Large intestine (tissue), 3 donors: ENCODE measurements at regions not wholly inside any gene's neighbourhood (a gene's known extent, or its start where the extent isn't known, plus 50 kb on each side); places are given as distances from the start of the nearest gene placed in this dataset.

Source experiments
- DNase-seq, 2 donors: peaks; one replicate each; pipeline versions ENCODE4 v3.0.0 to v3.0.0-alpha.2; 2013
- H3K27ac ChIP-seq: one replicate; pipeline ENCODE4 v1.5.1; 2013; ENCODE audit warnings: low read length
- H3K27me3 ChIP-seq: 2 replicates; pipeline ENCODE4 v1.6.1; 2013; ENCODE audit warnings: low read length; ENCODE audit not compliant: control insufficient read depth, insufficient read depth
- H3K36me3 ChIP-seq: 2 replicates; pipeline ENCODE4 v1.6.1; 2013; ENCODE audit warnings: low read length; ENCODE audit not compliant: control insufficient read depth, insufficient read depth
- H3K4me1 ChIP-seq: one replicate; pipeline ENCODE4 v1.6.1; 2013; ENCODE audit warnings: low read length; ENCODE audit not compliant: control insufficient read depth, insufficient read depth
- H3K4me3 ChIP-seq: one replicate; pipeline ENCODE4 v1.5.1; 2013; ENCODE audit warnings: low read length
- H3K9me3 ChIP-seq: one replicate; pipeline ENCODE4 v1.6.1; 2013; ENCODE audit warnings: mild to moderate bottlenecking, low read depth, low read length, moderate library complexity; ENCODE audit not compliant: control insufficient read depth
- WGBS: methylation state at CpG from one replicate; pipeline ENCODE4 v1.1.5; 2013; ENCODE audit warnings: low lambda C conversion rate; ENCODE audit not compliant: insufficient coverage; 5-methylcytosine and 5-hydroxymethylcytosine counted together

DNA sequence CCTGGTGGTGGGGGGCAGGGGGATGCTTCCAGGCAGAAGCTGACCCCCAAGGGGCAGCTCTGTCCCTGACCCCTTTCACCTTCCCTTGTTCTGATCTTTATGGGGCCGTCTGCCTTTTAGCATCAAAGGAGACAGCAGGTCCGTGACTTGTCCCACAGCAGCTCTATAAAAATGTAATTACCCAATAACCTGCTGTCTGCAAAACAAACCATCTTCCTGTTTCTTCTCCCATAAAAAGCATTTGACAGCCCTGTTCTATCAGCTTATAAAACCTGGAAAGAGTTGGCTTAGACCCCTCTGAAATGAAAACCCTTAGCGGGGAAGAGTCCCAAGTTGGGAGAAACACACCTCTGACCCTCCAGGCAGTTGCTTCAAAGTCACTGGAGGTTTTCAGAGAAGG, 416.9 kb downstream of the MED13L start:
- 80% methylated on average over 1 of the region's 3 CpGs for WGBS
- no peak overlapping the region for H3K27ac ChIP-seq
- no peaks in the 10 kb centered on the region for H3K9me3 ChIP-seq
- H3K27me3 ChIP-seq: peaks cover 4% of the 10 kb centered on the region
- H3K4me1 ChIP-seq: no peaks in the 10 kb centered on the region
- no peaks in the 10 kb centered on the region for H3K36me3 ChIP-seq
- no peak overlapping the region for H3K4me3 ChIP-seq
- DNase-seq: no peak

DNA sequence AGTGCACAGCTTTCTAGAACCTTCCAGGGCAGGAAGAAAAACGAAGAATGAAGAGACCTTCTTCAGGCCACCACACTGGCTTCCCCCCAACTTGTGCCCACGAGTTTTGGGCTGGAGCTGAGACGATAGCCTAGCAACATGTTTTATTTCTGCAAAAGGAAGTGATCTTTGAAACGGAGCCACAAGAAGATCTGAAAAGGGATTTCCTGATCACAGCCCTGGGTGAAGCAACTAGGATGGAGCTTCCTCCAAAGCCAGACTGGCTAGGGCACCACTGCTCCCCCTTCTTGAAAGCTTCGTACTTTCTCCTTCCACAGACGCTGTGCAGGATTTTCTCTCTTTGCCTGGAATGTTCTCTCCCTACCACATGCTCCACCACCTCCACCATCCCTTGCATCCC, 418.3 kb downstream of the MED13L start:
- Histone ChIP-seq H3K4me3 (no peak overlapping the region), H3K36me3 (no peaks in the 10 kb centered on the region), H3K9me3 (no peaks in the 10 kb centered on the region), H3K27me3 (peaks cover 4% of the 10 kb centered on the region), H3K4me1 (no peaks in the 10 kb centered on the region), H3K27ac (no peak overlapping the region)
- 100% methylated on average over 2 of the region's 6 CpGs for WGBS
- no peak for DNase-seq

DNA sequence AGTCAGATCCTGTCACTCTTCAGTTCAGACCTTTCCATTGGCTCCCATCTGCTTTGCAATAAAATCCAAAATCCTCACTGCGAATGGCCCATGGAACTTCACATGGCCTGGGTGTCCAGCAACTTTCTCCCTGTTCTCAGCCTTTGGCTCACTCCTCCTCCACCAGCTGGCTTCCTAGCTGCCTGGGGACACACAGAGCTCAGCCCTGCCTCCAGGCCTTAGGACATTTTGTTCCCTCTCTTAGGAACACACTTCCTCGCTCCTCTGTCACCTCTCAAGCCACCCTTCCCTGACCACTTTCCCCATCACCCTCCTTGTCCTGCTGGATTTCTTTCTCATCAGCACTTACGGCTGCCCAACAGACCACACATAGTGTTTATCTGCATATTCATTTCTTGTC, 419.6 kb downstream of the MED13L start:
- H3K4me1 ChIP-seq: no peaks in the 10 kb centered on the region
- H3K9me3 ChIP-seq: no peaks in the 10 kb centered on the region
- peaks cover 2% of the 10 kb centered on the region for H3K27me3 ChIP-seq
- no peaks in the 10 kb centered on the region for H3K36me3 ChIP-seq
- DNase-seq: no peak
- 88% methylated on average over 2 of the region's 3 CpGs for WGBS
- H3K4me3 ChIP-seq: no peak overlapping the region
- no peak overlapping the region for H3K27ac ChIP-seq

DNA sequence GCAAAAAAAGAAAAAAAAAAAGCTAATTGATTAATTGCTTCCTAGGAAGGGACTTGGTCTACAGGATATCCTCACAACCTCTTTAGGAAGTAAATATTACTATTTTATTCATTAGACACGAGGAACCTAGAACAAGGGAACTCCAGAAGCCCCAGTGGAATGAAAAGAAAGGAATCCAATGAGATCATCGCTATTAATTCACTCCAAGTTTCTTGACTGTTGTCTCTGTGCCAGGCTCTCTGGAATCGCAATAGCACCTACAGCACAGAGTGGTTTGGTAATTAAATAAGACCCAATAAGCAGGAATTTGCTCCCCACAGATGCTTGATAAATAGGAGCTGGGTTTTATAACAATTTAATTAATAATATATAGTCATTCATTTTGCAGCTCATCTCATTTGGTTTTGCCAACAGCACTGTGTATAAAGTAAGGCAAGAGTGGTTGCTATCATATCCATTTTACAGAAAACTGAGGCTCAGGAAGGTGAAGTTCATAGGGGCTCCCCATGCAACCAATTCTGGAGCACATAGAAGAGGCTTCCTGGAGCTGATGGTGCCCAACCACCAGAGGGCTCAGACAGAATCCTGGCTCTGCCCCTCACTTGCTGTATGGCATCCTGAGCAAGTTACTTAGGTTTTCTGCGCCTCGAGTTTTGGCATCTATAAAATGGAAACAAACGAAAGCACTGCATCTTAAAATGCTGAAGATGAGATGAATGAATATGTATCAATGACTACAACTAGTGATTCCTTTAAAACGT, 420.2 kb downstream of the MED13L start:
- 63% methylated on average over 1 of the region's 7 CpGs for WGBS
- H3K9me3 ChIP-seq: no peaks in the 10 kb centered on the region
- no peaks in the 10 kb centered on the region for H3K36me3 ChIP-seq
- no peak overlapping the region for H3K27ac ChIP-seq
- H3K4me1 ChIP-seq: no peaks in the 10 kb centered on the region
- no peak for DNase-seq
- H3K27me3 ChIP-seq: peaks cover 2% of the 10 kb centered on the region
- no peak overlapping the region for H3K4me3 ChIP-seq

DNA sequence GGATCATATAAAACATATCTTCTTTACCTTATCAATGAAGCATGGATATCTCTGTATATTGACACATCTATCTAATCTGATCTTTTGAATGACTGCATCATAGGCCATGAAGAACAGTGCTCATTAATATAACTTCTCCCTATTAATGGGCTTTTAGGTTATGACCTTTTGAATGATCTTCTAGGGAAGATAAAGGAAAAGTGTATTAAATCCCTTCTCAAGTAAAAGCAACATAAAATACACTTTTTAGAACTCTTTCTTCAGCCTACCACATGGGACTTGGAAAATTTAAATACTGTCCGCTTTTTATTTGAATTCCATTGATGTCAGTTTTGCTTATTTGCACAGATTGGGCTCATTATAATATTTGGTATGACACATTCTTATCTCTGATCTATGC, 425.4 kb downstream of the MED13L start:
- Histone ChIP-seq H3K36me3 (no peaks in the 10 kb centered on the region), H3K4me1 (no peaks in the 10 kb centered on the region), H3K9me3 (no peaks in the 10 kb centered on the region), H3K27me3 (no peaks in the 10 kb centered on the region), H3K4me3 (no peak overlapping the region), H3K27ac (no peak overlapping the region)
- DNase-seq: no peak
- WGBS: 60% methylated on average over 1 of the region's 1 CpG

DNA sequence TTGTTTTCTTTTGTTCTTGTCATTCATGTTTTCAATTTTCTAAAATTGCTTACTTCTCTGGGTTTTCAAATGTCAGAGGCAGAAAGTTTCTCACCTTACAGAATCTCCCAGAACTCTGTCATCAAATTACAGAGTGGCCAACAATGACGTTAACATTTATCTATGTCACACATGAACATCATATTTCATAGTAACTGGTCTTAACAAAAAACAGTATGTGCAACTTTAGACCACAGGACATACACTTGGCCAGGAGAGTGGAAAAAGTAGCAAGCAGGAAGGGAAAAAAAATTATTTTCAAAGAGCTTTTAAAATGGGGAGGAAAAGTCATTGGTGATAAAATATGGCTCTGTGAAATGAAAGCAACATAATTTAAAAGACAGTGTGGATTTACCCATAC, 426.5 kb downstream of the MED13L start:
- WGBS: no CpG with 5 or more reads among the region's 1 CpG
- no peak for DNase-seq
- no peaks in the 10 kb centered on the region for H3K27me3 ChIP-seq
- H3K27ac ChIP-seq: no peak overlapping the region
- H3K36me3 ChIP-seq: no peaks in the 10 kb centered on the region
- no peaks in the 10 kb centered on the region for H3K9me3 ChIP-seq
- H3K4me3 ChIP-seq: no peak overlapping the region
- H3K4me1 ChIP-seq: no peaks in the 10 kb centered on the region

DNA sequence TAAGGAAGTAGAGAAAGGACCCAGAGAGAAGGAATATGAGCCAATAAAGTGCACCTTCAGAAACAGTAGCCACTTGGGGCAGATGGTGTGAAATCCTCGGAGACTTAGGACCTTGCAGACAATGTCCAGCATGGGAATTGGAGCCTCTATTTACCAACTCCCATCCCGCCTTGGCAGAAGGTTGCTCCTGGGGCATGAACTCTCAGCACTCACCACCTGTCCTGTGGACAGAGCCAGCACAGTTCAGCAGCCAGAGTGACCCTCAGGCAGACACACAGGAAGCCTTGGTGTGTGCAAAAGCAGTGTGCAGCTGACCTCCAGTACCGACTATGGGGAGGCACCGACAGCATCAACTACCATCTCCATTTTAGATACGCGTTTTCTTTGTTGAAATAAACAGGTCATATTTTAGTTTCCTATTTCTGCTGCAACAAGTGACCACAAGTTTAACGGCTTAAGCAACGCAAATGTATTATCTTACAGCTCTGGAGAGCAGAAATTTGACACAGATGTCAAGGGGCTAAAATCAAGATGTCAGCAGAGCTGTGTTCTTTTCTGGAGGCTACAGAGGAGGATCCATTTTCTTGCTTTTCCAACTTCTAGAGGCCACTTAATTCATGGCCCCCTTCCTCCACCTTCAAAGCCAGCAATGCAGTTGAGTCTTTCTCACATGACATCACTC, 428.1 kb downstream of the MED13L start:
- Histone ChIP-seq H3K27me3 (no peaks in the 10 kb centered on the region), H3K36me3 (no peaks in the 10 kb centered on the region), H3K27ac (no peak overlapping the region), H3K4me1 (no peaks in the 10 kb centered on the region), H3K9me3 (no peaks in the 10 kb centered on the region), H3K4me3 (no peak overlapping the region)
- no peak for DNase-seq
- 100% methylated on average over 4 of the region's 8 CpGs for WGBS

DNA sequence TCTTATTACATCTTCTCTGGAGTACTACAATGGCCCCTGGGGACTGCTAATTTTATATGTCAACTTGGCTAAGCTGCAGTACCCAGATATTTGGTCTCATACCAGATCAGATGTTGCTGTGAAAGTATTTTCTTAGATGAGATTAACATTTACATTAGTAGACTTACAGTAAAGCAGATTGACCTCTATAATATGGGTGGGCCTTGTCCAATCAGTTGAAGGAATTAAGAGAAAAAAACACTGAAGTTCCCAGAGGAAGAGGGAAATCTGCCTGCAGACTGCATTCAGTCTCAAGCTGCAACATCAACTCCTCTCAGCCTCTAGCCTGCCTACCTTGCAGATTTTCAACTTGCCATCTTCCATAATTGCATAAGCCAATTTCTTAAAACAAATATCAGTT, 430.1 kb downstream of the MED13L start:
- no peak overlapping the region for H3K4me3 ChIP-seq
- no peak overlapping the region for H3K27ac ChIP-seq
- no peak for DNase-seq
- H3K9me3 ChIP-seq: no peaks in the 10 kb centered on the region
- no peaks in the 10 kb centered on the region for H3K4me1 ChIP-seq
- no peaks in the 10 kb centered on the region for H3K27me3 ChIP-seq
- H3K36me3 ChIP-seq: no peaks in the 10 kb centered on the region

DNA sequence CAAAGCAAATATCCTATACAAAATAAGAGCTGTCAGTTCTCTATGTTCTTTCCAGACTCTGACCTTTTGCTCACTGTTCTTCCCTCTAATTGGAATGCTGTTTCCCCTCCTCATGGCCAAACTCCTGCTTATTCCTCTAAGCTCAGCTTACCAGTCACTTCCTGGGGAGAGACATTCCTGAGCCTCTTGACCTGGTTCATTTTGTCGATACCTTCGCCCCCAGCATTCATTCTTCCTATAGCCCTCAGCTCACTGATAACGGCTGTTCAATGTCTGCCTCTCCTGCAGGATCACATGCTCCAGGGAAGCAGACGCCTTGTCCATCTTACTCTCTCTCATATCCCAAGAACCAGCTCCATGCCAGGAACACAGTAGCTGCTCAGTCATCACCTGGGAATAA, 431.0 kb downstream of the MED13L start:
- WGBS: no CpG with 5 or more reads among the region's 4 CpGs
- no peak for DNase-seq
- H3K4me3 ChIP-seq: no peak overlapping the region
- no peaks in the 10 kb centered on the region for H3K9me3 ChIP-seq
- no peaks in the 10 kb centered on the region for H3K4me1 ChIP-seq
- H3K36me3 ChIP-seq: no peaks in the 10 kb centered on the region
- no peak overlapping the region for H3K27ac ChIP-seq
- no peaks in the 10 kb centered on the region for H3K27me3 ChIP-seq

DNA sequence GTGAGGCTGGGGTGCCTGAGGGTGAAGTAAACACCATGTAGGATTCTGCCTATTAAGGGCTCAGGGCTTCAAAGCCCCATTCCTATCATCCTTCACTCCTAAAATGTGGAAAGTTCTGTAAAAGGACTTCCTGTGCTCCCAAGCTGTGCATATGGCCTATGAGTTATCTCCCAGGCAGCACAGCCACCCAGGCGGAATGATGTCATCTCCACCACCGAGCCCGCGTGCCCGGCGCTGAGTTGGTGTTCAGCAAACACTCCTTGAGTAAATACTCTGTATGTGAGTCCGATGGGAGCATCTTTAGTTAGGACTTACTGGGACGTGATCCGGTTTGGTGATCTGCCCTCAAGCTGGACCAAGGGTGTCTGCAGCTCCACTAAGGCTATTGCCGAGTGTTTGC, 437.3 kb downstream of the MED13L start:
- H3K4me1 ChIP-seq: no peaks in the 10 kb centered on the region
- no peak overlapping the region for H3K27ac ChIP-seq
- H3K36me3 ChIP-seq: no peaks in the 10 kb centered on the region
- no peak for DNase-seq
- no peaks in the 10 kb centered on the region for H3K9me3 ChIP-seq
- no peak overlapping the region for H3K4me3 ChIP-seq
- H3K27me3 ChIP-seq: no peaks in the 10 kb centered on the region
- WGBS: no CpG with 5 or more reads among the region's 10 CpGs

DNA sequence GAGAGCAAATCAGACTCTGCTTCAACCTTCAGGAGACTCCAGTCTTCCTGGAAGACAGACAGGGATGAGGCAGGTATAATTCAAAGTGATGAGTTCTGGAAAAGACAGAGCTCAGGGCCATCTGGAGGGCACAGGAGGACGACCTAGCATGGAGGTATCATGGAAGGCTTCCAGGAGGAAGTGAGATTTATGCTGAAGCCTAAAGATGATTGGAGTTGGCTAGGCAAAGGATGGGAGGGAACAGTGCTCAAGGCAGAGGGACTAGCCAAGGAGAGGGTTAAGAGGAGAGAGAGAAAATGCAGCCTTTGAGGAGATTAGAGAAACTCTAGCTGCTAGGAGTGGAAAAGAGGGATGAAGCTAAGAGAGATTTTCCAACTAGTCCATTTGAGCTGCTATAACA, 438.5 kb downstream of the MED13L start:
- Histone ChIP-seq H3K4me3 (no peak overlapping the region), H3K27me3 (no peaks in the 10 kb centered on the region), H3K4me1 (no peaks in the 10 kb centered on the region), H3K9me3 (no peaks in the 10 kb centered on the region), H3K36me3 (no peaks in the 10 kb centered on the region), H3K27ac (no peak overlapping the region)
- WGBS: no CpG with 5 or more reads among the region's 1 CpG
- no peak for DNase-seq
